Uterus (tissue), 3 donors: ENCODE measurements at regions not wholly inside any gene's neighbourhood (a gene's known extent, or its start where the extent isn't known, plus 50 kb on each side); places are given as distances from the start of the nearest gene placed in this dataset.

Experiments used
- DNase-seq, 2 donors: peaks; one replicate each; pipeline ENCODE4 v3.0.0-alpha.2; 2019 to 2020
- H3K27ac ChIP-seq, 2 donors: fragments of 200-600 bp; sonication (generic); 1 replicate in 1 of 2; 2 replicates in 1 of 2; pipeline ENCODE4 v1.5.1; 2016 to 2018
- H3K27me3 ChIP-seq, 2 donors: fragments of 200-600 bp; sonication (generic); one replicate each; pipeline ENCODE4 v1.5.1; 2018 to 2019; ENCODE audit warnings: control low read depth in 1 of 2
- H3K36me3 ChIP-seq, 2 donors: fragments of 200-600 bp; sonication (generic); one replicate each; pipeline ENCODE4 v1.5.1; 2019; ENCODE audit warnings: control low read depth in 1 of 2
- H3K4me1 ChIP-seq, 2 donors: fragments of 200-600 bp; sonication (generic); one replicate each; pipeline ENCODE4 v1.5.1; 2018 to 2019; ENCODE audit warnings: control low read depth in 1 of 2
- H3K4me3 ChIP-seq, 2 donors: fragments of 200-600 bp; sonication (generic); 1 replicate in 1 of 2; 2 replicates in 1 of 2; pipeline ENCODE4 v1.5.1; 2018 to 2019; ENCODE audit warnings: mild to moderate bottlenecking in 1 of 2
- H3K9me3 ChIP-seq, 2 donors: fragments of 200-600 bp; sonication (generic); one replicate each; pipeline ENCODE4 v1.5.1; 2019; ENCODE audit warnings: control low read depth in 1 of 2
- POLR2A ChIP-seq, 2 donors: fragments of 450-650 bp; IDR thresholded peaks; one replicate each; pipeline ENCODE4 v1.6.1; 2016; ENCODE audit warnings: antibody characterized with exemption in 2 of 2, mild to moderate bottlenecking in 1 of 2, moderate library complexity in 1 of 2
- intact Hi-C: fragments of 100-400 bp; cut with DNase I; formaldehyde crosslinking; loops from one replicate; pipeline ENCODE4 v1.15.1; 2023; ENCODE audit warnings: low total_unique reads
- TF ChIP-seq, protein P1 (sequence below), 4 experiments: fragments of 200-600 bp in 2 of 4; fragments of 450-650 bp in 2 of 4; sonication (generic) in 2 of 4; IDR thresholded peaks; one replicate each; pipeline ENCODE4 v1.5.1; 2016 to 2019; ENCODE audit warnings: antibody characterized with exemption in 4 of 4, mild to moderate bottlenecking in 2 of 4, moderate library complexity in 1 of 4
- donor health status: DM: yes; HTN: yes; CAD: no.

DNA sequence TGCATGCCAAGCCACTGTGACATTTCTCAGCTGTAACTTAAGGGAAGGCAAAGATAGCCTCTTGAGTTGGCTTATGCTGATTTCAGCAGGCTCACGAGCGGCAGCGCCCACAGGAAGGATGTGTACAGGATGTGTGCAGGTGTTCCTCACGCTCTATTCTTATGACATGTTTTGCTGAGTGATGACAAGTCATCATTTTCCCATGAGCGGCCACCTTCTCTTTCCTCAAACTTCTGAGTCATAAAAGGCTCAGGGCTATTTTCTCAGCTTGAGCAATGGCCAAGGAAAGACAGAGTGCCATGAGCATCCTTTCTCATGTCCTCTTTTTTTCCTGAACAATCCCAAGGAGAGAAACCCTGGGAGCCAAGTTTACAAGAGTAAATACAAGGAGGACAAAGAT is 365.9 kb downstream of the PLK2 start:
- no peaks in the 10 kb centered on the region for H3K36me3 ChIP-seq
- no peaks in the 10 kb centered on the region for H3K4me1 ChIP-seq
- TF ChIP-seq, protein P1, sequence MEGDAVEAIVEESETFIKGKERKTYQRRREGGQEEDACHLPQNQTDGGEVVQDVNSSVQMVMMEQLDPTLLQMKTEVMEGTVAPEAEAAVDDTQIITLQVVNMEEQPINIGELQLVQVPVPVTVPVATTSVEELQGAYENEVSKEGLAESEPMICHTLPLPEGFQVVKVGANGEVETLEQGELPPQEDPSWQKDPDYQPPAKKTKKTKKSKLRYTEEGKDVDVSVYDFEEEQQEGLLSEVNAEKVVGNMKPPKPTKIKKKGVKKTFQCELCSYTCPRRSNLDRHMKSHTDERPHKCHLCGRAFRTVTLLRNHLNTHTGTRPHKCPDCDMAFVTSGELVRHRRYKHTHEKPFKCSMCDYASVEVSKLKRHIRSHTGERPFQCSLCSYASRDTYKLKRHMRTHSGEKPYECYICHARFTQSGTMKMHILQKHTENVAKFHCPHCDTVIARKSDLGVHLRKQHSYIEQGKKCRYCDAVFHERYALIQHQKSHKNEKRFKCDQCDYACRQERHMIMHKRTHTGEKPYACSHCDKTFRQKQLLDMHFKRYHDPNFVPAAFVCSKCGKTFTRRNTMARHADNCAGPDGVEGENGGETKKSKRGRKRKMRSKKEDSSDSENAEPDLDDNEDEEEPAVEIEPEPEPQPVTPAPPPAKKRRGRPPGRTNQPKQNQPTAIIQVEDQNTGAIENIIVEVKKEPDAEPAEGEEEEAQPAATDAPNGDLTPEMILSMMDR (IDR thresholded peaks at IDR 0.05): no peak
- no peak for TF ChIP-seq POLR2A (IDR thresholded peaks at IDR 0.05)
- no peak overlapping the region for H3K27ac ChIP-seq
- H3K9me3 ChIP-seq: no peaks in the 10 kb centered on the region
- H3K4me3 ChIP-seq: no peak overlapping the region
- no peaks in the 10 kb centered on the region for H3K27me3 ChIP-seq
- no peak for DNase-seq
- intact Hi-C loops: no loop called here

DNA sequence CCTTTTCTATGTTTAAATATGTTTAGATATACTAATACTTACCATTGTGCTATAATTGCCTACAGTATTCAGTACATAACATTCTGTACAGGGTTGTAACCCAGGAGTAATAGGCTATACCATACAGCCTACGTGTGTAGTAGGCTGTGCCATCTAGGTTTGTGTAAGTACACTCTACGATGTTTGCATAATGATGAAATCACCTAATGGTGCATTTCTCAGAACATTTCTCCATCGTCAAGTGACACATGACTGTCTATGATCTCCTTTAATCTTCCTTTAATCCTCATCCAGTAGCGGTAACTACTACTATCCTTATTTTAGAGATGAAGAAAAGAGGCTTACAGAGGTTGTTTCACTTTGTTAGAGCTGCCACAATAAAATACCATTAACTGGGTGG is 369.2 kb downstream of the PLK2 start:
- no peak overlapping the region for H3K4me3 ChIP-seq
- no peak for TF ChIP-seq POLR2A (IDR thresholded peaks at IDR 0.05)
- TF ChIP-seq, protein P1 (IDR thresholded peaks at IDR 0.05): no peak
- intact Hi-C loops: no loop called here

DNA sequence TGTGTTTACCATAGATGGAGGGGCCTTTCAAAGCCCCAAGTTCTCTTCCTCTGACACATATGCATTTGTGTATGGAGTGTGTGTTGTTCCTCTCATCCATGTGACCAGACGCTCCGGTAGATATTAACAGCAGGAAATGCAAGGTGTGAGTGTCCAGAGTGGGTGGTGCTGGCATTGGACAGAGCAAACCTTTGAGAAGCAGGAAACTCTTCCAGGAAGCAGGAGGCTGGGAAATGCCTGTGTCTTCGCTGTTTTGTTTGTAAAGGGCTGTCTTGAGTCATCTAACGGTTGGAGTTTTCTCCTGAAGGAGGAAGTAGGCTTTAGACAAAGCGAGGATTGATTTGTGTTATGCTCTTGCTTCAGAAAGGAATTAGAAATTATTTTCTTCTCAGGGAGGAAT is 370.9 kb downstream of the PLK2 start:
- no peak for DNase-seq
- Histone ChIP-seq H3K27me3 (no peaks in the 10 kb centered on the region), H3K27ac (no peak overlapping the region), H3K4me3 (no peak overlapping the region), H3K4me1 (no peaks in the 10 kb centered on the region), H3K9me3 (no peaks in the 10 kb centered on the region), H3K36me3 (no peaks in the 10 kb centered on the region)
- no peak for TF ChIP-seq POLR2A (IDR thresholded peaks at IDR 0.05)
- TF ChIP-seq, protein P1 (IDR thresholded peaks at IDR 0.05): no peak
- intact Hi-C loops: no loop called here

More for the DNA sequence above, 369.2 kb downstream of the PLK2 start:
- H3K27me3 ChIP-seq: no peaks in the 10 kb centered on the region
- H3K27ac ChIP-seq: no peak overlapping the region
- H3K36me3 ChIP-seq: no peaks in the 10 kb centered on the region
- H3K4me1 ChIP-seq: no peaks in the 10 kb centered on the region
- no peak for DNase-seq
- no peaks in the 10 kb centered on the region for H3K9me3 ChIP-seq

DNA sequence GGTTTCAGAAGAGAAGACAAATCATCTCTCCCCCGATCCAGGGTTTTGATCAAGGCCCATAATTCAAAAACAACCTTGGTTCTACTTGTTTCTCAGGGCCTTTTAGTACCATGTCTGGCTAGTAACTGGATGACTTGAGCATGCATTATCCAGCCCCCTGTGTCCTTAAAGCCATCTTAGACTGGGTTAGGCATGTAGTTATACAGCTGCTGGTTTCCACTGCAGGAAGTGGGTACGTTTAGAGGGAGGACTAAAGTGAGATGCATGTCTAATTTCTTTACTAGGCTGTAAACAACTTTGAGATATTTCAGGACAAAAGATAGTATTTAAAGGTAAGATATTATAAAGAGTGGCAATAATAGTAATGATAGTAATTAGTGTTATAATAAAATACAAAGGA is 372.0 kb downstream of the PLK2 start:
- H3K36me3 ChIP-seq: no peaks in the 10 kb centered on the region
- H3K4me1 ChIP-seq: no peaks in the 10 kb centered on the region
- H3K27me3 ChIP-seq: no peaks in the 10 kb centered on the region
- TF ChIP-seq, protein P1 (IDR thresholded peaks at IDR 0.05): no peak
- TF ChIP-seq POLR2A (IDR thresholded peaks at IDR 0.05): no peak
- no peak overlapping the region for H3K27ac ChIP-seq
- no peak overlapping the region for H3K4me3 ChIP-seq
- H3K9me3 ChIP-seq: no peaks in the 10 kb centered on the region
- no peak for DNase-seq
- intact Hi-C loops: no loop called here

DNA sequence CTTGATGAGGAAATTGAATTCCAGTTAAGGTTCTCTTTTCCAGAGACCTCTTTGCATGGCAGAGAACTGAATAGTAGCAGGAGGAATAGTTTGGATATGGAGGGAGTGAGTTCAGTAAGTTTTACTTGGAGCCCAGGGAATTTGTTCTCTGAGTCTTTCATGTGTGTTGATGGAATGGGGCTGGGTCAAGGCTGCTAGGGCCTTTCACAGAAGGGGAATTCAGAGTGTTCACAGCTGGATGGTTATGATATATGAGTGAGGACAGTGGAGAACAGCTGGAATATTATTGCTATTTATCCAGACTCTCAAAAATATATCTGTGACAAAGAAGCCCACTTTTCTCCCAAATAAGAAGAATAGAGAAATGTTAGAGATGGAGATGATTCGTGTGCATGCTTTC is 372.8 kb downstream of the PLK2 start:
- H3K9me3 ChIP-seq: no peaks in the 10 kb centered on the region
- no peak overlapping the region for H3K4me3 ChIP-seq
- H3K27me3 ChIP-seq: no peaks in the 10 kb centered on the region
- TF ChIP-seq, protein P1 (IDR thresholded peaks at IDR 0.05): no peak
- TF ChIP-seq POLR2A (IDR thresholded peaks at IDR 0.05): no peak
- H3K36me3 ChIP-seq: no peaks in the 10 kb centered on the region
- intact Hi-C loops: no loop called here
- no peak overlapping the region for H3K27ac ChIP-seq
- DNase-seq: no peak
- H3K4me1 ChIP-seq: no peaks in the 10 kb centered on the region
